Endodermal cell (in vitro differentiated cells): ENCODE measurements at regions not wholly inside any gene's neighbourhood (a gene's known extent, or its start where the extent isn't known, plus 50 kb on each side); places are given as distances from the start of the nearest gene placed in this dataset.
"Not testable (repeated sequence)": the region's sequence is repeated elsewhere in the genome, so short reads cannot be mapped to it uniquely, and the experiment has no call there.

Source experiments
- DNase-seq: peaks from one replicate; pipeline ENCODE4 v3.0.0-alpha.2; 2017
- H3K27ac ChIP-seq: 2 replicates; pipeline ENCODE4 v1.5.1; 2013; ENCODE audit warnings: mild to moderate bottlenecking, low read depth, low read length, moderate library complexity
- H3K27me3 ChIP-seq: 2 replicates; pipeline ENCODE4 v1.6.1; 2013; ENCODE audit warnings: mild to moderate bottlenecking, low read length, moderate library complexity; ENCODE audit not compliant: insufficient read depth, control insufficient read depth, poor library complexity, severe bottlenecking
- H3K36me3 ChIP-seq: 2 replicates; pipeline ENCODE4 v1.7.0; 2013; ENCODE audit warnings: mild to moderate bottlenecking, low read length, moderate library complexity; ENCODE audit not compliant: control insufficient read depth, insufficient read depth
- H3K4me1 ChIP-seq: one replicate; pipeline ENCODE4 v1.7.0; 2013; ENCODE audit warnings: low read length; ENCODE audit not compliant: control insufficient read depth, insufficient read depth
- H3K4me3 ChIP-seq: 2 replicates; pipeline ENCODE4 v1.5.1; 2013; ENCODE audit warnings: mild to moderate bottlenecking, low read length, moderate library complexity
- H3K9ac ChIP-seq: 2 replicates; pipeline ENCODE4 v1.6.1; 2013; ENCODE audit warnings: mild to moderate bottlenecking, low read length, moderate library complexity; ENCODE audit not compliant: poor library complexity, severe bottlenecking; ENCODE audit errors: extremely low read depth
- H3K9me3 ChIP-seq: 2 replicates; pipeline ENCODE4 v1.6.1; 2013; ENCODE audit warnings: mild to moderate bottlenecking, low read length, moderate library complexity; ENCODE audit not compliant: control insufficient read depth
- H3K27ac Mint-ChIP-seq: 2 replicates; pipeline ENCODE4 v1.8.0; 2020; ENCODE audit warnings: mixed read lengths
- H3K27me3 Mint-ChIP-seq: 2 replicates; pipeline ENCODE4 v1.8.0; 2021; ENCODE audit warnings: mild to moderate bottlenecking, mixed read lengths; ENCODE audit not compliant: insufficient read depth
- H3K36me3 Mint-ChIP-seq: 2 replicates; pipeline ENCODE4 v1.8.0; 2020; ENCODE audit warnings: low read depth, mixed read lengths
- H3K4me1 Mint-ChIP-seq: 2 replicates; pipeline ENCODE4 v1.8.0; 2020; ENCODE audit warnings: mixed read lengths
- H3K4me3 Mint-ChIP-seq: 2 replicates; pipeline ENCODE4 v1.8.0; 2020; ENCODE audit warnings: mild to moderate bottlenecking, moderate library complexity, mixed read lengths
- H3K9me3 Mint-ChIP-seq: 2 replicates; pipeline ENCODE4 v1.8.0; 2020; ENCODE audit warnings: mild to moderate bottlenecking, mixed read lengths
- CTCF ChIP-seq: fragments of 200-600 bp; sonication (generic); conservative IDR thresholded peaks from 2 replicates; pipeline ENCODE4 v1.5.0; 2021; ENCODE audit warnings: antibody characterized with exemption, mild to moderate bottlenecking
- WGBS, 2 experiments: methylation state at CpG; one replicate each; pipeline versions ENCODE4 v1.1.5 to v1.1.7; 2013; ENCODE audit warnings: missing lambda C conversion rate in 2 of 2, mixed read lengths in 1 of 2; ENCODE audit not compliant: insufficient coverage in 1 of 2, insufficient read length in 1 of 2; 5-methylcytosine and 5-hydroxymethylcytosine counted together

DNA sequence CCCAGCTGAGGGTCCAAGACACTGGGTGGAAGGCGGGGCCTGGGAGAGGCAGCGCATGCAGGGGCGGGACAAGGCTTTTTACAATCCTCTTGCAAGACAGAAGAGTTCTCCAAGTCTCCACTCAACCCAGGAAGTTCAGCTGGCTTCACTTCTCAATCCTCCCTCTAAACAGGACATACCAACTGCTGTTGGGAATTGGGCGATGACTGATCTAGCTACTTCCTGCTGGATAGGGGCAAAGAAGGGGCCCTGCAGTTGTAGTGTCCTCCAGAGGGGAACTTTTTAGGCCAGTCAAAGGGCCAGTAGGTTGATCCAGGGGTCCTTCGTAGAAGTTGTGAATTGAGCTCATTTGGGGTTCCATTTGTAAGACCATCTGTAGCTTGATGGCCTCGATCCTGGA, 94.6 kb upstream of the TERB2 start:
- H3K4me3 ChIP-seq, result no peak overlapping the region
- Mint-ChIP-seq H3K4me3 (no peak overlapping the region), H3K9me3 (peaks cover 31% of the 10 kb centered on the region), H3K27ac (no peak overlapping the region), H3K27me3 (peaks cover 11% of the 10 kb centered on the region), H3K36me3 (no peaks in the 10 kb centered on the region), H3K4me1 (no peaks in the 10 kb centered on the region)
- no peaks in the 10 kb centered on the region for H3K9me3 ChIP-seq
- H3K27me3 ChIP-seq, result no peaks in the 10 kb centered on the region
- no peaks in the 10 kb centered on the region for H3K36me3 ChIP-seq
- no peak for DNase-seq
- H3K4me1 ChIP-seq, result no peaks in the 10 kb centered on the region
- H3K27ac ChIP-seq, result no peak overlapping the region
- WGBS, 2 experiments, result 88 to 89% methylated on average over 4 to 6 of the region's 6 CpGs
- H3K9ac ChIP-seq, result no peak overlapping the region
- no peak for TF ChIP-seq CTCF

DNA sequence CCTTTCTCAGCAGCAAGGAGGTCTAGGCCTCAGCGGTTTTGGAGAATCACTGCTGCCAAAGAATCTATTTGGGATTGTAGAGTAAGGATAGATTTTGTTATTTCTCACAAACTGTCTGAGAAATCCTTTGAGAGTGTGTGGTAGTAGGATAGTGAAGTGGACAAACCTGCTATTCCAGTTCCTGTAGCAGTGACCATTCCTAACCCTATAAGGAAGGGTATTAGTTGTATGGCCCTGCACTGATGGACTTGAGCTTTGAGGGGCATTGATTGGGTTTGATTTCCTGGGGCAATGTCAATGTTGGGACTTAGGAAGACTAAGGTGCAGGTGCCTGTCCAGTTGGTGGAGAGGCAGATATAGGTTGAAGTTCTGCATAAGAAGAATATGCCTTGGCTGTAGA, 93.6 kb upstream of the TERB2 start:
- H3K4me1 ChIP-seq, H3K4me3 ChIP-seq, H3K36me3 ChIP-seq, H3K9ac ChIP-seq, H3K4me3 Mint-ChIP-seq, H3K36me3 Mint-ChIP-seq, H3K27me3 ChIP-seq, DNase-seq, H3K4me1 Mint-ChIP-seq, H3K27ac Mint-ChIP-seq, H3K9me3 ChIP-seq, H3K27ac ChIP-seq: not testable (repeated sequence)
- 100% methylated on average over 1 of the region's 1 CpG; no CpG with 5 or more reads in 1 of the 2 experiments for WGBS, 2 experiments
- Mint-ChIP-seq H3K9me3 (peaks cover 35% of the 10 kb centered on the region), H3K27me3 (peaks cover 16% of the 10 kb centered on the region)

DNA sequence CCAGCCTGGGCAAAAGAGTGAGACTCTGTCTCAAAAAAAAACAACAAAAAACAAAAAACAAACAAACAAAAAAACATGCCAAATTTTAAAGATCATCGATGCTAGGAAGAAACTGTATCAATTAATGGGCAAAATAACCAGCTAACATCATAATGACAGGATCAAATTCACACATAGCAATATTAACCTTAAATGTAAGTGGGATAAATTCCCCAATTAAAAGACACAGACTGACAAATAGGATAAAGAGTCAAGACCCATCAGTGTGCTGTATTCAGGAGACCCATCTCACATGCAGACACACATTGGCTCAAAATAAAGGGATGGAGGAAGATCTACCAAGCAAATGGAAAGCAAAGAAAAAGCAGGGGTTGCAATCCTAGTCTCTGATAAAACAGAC, 88.4 kb upstream of the TERB2 start:
- H3K4me1 ChIP-seq, H3K4me3 ChIP-seq, H3K27ac ChIP-seq, H3K27me3 ChIP-seq, H3K9ac ChIP-seq, DNase-seq, H3K4me3 Mint-ChIP-seq, H3K36me3 ChIP-seq, H3K36me3 Mint-ChIP-seq, H3K9me3 ChIP-seq, H3K27ac Mint-ChIP-seq, H3K4me1 Mint-ChIP-seq: not testable (repeated sequence)
- H3K9me3 Mint-ChIP-seq, result peaks cover 34% of the 10 kb centered on the region
- 83 to 89% methylated on average over 1 of the region's 1 CpG for WGBS, 2 experiments
- peaks cover 26% of the 10 kb centered on the region for H3K27me3 Mint-ChIP-seq

DNA sequence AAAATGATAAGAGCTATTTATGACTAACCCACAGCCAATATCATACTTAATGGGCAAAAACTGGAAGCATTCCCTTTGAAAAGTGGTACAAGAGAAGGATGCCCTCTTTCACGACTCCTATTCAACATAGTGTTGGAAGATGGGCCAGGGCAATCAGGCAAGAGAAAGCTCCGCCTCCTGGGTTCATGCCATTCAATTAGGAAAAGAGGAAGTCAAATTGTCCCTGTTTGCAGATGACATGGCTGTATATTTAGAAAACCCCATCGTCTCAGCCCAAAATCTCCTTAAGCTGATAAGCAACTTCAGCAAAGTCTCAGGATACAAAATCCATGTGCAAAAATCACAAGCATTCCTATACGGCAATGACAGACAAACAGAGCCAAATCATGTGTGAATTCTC, 86.4 kb upstream of the TERB2 start:
- Mint-ChIP-seq H3K27me3 (peaks cover 26% of the 10 kb centered on the region), H3K9me3 (peaks cover 41% of the 10 kb centered on the region)
- H3K4me1 ChIP-seq, H3K9me3 ChIP-seq, H3K36me3 Mint-ChIP-seq, H3K9ac ChIP-seq, H3K4me3 ChIP-seq, H3K36me3 ChIP-seq, H3K27ac Mint-ChIP-seq, H3K4me3 Mint-ChIP-seq, H3K27me3 ChIP-seq, H3K27ac ChIP-seq, DNase-seq, H3K4me1 Mint-ChIP-seq: not testable (repeated sequence)
- 86 to 93% methylated on average over 2 to 3 of the region's 4 CpGs for WGBS, 2 experiments
